ENCODE measurements at regions not wholly inside any gene's neighbourhood (a gene's known extent, or its start where the extent isn't known, plus 50 kb on each side); places are given as distances from the start of the nearest gene placed in this dataset.

- TF ChIP-seq CTCF (optimal IDR thresholded peaks at IDR 0.05 in 1 of 3, IDR thresholded peaks at IDR 0.05 in 1 of 3, conservative IDR thresholded peaks at IDR 0.05 in 1 of 3; ENCODE audit: extremely low read depth in 1 of 3, insufficient read depth in 2 of 3, low read length in 3 of 3) = no peak
- no peak for TF ChIP-seq EZH2 (IDR thresholded peaks at IDR 0.05; ENCODE audit: low read length)
Measured at GRCh38 chr1:48084826-48085225, 87.6 kb upstream of the TRABD2B start.
